ENCODE measurements at regions not wholly inside any gene's neighbourhood (a gene's known extent, or its start where the extent isn't known, plus 50 kb on each side); places are given as distances from the start of the nearest gene placed in this dataset.

- TF ChIP-seq CTCF (IDR thresholded peaks at IDR 0.05) (no peak), POLR2A (IDR thresholded peaks at IDR 0.05) (no peak), EP300 (IDR thresholded peaks at IDR 0.05) (no peak)
These were observed 178.2 kb downstream of the SEC61B start for GRCh38 chr9:99400184-99400731.
